ENCODE measurements at regions not wholly inside any gene's neighbourhood (a gene's known extent, or its start where the extent isn't known, plus 50 kb on each side); places are given as distances from the start of the nearest gene placed in this dataset.

DNA sequence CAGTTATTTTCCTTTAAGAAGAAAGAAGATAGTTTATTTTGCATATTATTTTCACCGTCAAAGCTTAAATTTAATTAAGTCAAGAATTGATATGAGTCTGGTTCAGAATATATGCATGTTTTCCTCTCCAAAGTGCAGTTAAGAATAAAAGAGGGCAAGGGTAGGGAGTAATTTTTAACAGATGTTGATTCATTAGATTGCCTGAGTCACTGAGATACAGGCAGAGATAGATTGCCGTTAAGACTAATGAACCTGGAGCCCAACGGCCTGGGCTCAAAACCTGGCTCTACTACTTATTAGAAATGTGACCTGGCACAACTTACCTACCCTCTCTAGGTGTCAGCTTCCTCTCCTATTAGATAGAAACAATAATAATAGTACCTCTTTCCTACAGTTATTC lies 1037.4 kb upstream of the PABPC4L start:
- TF ChIP-seq CTCF (IDR thresholded peaks at IDR 0.05): no peak
- no peak for TF ChIP-seq EP300 (IDR thresholded peaks at IDR 0.05)
- no peak for TF ChIP-seq POLR2A (IDR thresholded peaks at IDR 0.05; ENCODE audit: low read depth)
